Astrocyte of the spinal cord (primary cell): ENCODE measurements at regions not wholly inside any gene's neighbourhood (a gene's known extent, or its start where the extent isn't known, plus 50 kb on each side); places are given as distances from the start of the nearest gene placed in this dataset.
A peak's percentile ranks its signal among the peaks of the same experiment; 100 is the strongest.

ENCODE experiments used
- DNase-seq: peaks from one replicate; pipeline ENCODE4 v3.0.0; 2011; ENCODE audit warnings: low read depth, low spot score
- H3K4me3 ChIP-seq: 2 replicates; pipeline ENCODE4 v1.5.1; 2011; ENCODE audit warnings: low read depth, mild to moderate bottlenecking, low read length, moderate library complexity
- CTCF ChIP-seq: IDR thresholded peaks from 2 replicates; pipeline ENCODE4 v1.5.1; 2012; ENCODE audit warnings: low read depth, mild to moderate bottlenecking, low read length, inconsistent platforms
- in situ Hi-C: cut with HindIII; loops from 2 replicates; pipeline ENCODE4 v1.10.0; 2017; ENCODE audit warnings: low sequenced_read_pairs

- H3K4me3 ChIP-seq = no peak overlapping the region
- TF ChIP-seq CTCF = no peak
- DNase-seq = peak; percentile 54
- in situ Hi-C loops = no loop called here
Measured at GRCh38 chr1:229204921-229205777, 65.8 kb upstream of the RAB4A start.

- TF ChIP-seq CTCF = no peak
- H3K4me3 ChIP-seq = no peak overlapping the region
- no peak for DNase-seq
- in situ Hi-C loops = no loop called here
Measured at GRCh38 chr1:229205854-229206253, 65.1 kb upstream of the RAB4A start.

GRCh38 chr1:229207916-229208315, 63.0 kb upstream of the RAB4A start:
- no peak for DNase-seq
- no peak for TF ChIP-seq CTCF
- in situ Hi-C loops = no loop called here
- no peak overlapping the region for H3K4me3 ChIP-seq

- in situ Hi-C loops = no loop called here
- H3K4me3 ChIP-seq = no peak overlapping the region
- TF ChIP-seq CTCF = no peak
- no peak for DNase-seq
Measured at GRCh38 chr1:229208481-229208880, 62.4 kb upstream of the RAB4A start.

GRCh38 chr1:229209386-229209785, 61.5 kb upstream of the RAB4A start:
- in situ Hi-C loops = no loop called here
- no peak overlapping the region for H3K4me3 ChIP-seq
- peak; percentile 18 for DNase-seq
- no peak for TF ChIP-seq CTCF

- H3K4me3 ChIP-seq = no peak overlapping the region
- no peak for TF ChIP-seq CTCF
- in situ Hi-C loops = no loop called here
- DNase-seq = peak; percentile 59
Measured at GRCh38 chr1:229209816-229210215, 61.1 kb upstream of the RAB4A start.

- in situ Hi-C loops = no loop called here
- TF ChIP-seq CTCF = no peak
- H3K4me3 ChIP-seq = no peak overlapping the region
- DNase-seq = no peak
Measured at GRCh38 chr1:229210844-229211243, 60.1 kb upstream of the RAB4A start.
